ENCODE measurements at regions not wholly inside any gene's neighbourhood (a gene's known extent, or its start where the extent isn't known, plus 50 kb on each side); places are given as distances from the start of the nearest gene placed in this dataset.

GRCh38 chr2:7906431-7906830 is 775.4 kb upstream of the ID2 start:
- Histone ChIP-seq H3K27ac (ENCODE audit: low read depth in 1 of 2, low read length in 2 of 2) (no peak overlapping the region), H3K9me3 (ENCODE audit: control insufficient read depth in 4 of 4, low read length in 3 of 4) (no peaks in the 10 kb centered on the region), H3K36me3 (ENCODE audit: control insufficient read depth in 4 of 4, insufficient read depth in 3 of 4, low read depth in 1 of 4, low read length in 3 of 4) (no peaks in the 10 kb centered on the region), H3K4me1 (ENCODE audit: control insufficient read depth in 4 of 4, insufficient read depth in 4 of 4, low read length in 3 of 4) (no peaks in the 10 kb centered on the region), H3K4me3 (ENCODE audit: low read depth in 1 of 3, low read length in 3 of 3) (no peak overlapping the region), H3K27me3 (ENCODE audit: control insufficient read depth in 4 of 4, insufficient read depth in 4 of 4, low read length in 3 of 4) (no peaks in the 10 kb centered on the region), H3K9ac (ENCODE audit: low read depth in 1 of 2, low read length in 2 of 2) (no peak overlapping the region)
- no peak for DNase-seq (ENCODE audit: low spot score)
- TF ChIP-seq FOXA1 (IDR thresholded peaks at IDR 0.05) (no peak), RXRA (IDR thresholded peaks at IDR 0.05) (no peak), HNF4A (conservative IDR thresholded peaks at IDR 0.05) (no peak), EGR1 (IDR thresholded peaks at IDR 0.05; ENCODE audit: low read depth in 2 of 2) (no peak), YY1 (IDR thresholded peaks at IDR 0.05) (no peak), RAD21 (IDR thresholded peaks at IDR 0.05) (no peak), GABPA (IDR thresholded peaks at IDR 0.05 in 1 of 2, conservative IDR thresholded peaks at IDR 0.05 in 1 of 2) (no peak), ATF3 (IDR thresholded peaks at IDR 0.05) (no peak), JUND (IDR thresholded peaks at IDR 0.05) (no peak), TAF1 (conservative IDR thresholded peaks at IDR 0.05) (no peak), SP1 (IDR thresholded peaks at IDR 0.05) (no peak), CTCF (IDR thresholded peaks at IDR 0.05; ENCODE audit: low read depth, low read length, missing input control) (no peak), NR2F2 (IDR thresholded peaks at IDR 0.05) (no peak), ZBTB33 (IDR thresholded peaks at IDR 0.05) (no peak), REST (IDR thresholded peaks at IDR 0.05) (no peak), MAX (IDR thresholded peaks at IDR 0.05) (no peak), HNF4G (IDR thresholded peaks at IDR 0.05) (no peak), FOXA2 (IDR thresholded peaks at IDR 0.05) (no peak)
- 85% methylated on average over 6 of the region's 6 CpGs for WGBS
